SU-DHL-6 (cell line): ENCODE measurements at regions not wholly inside any gene's neighbourhood (a gene's known extent, or its start where the extent isn't known, plus 50 kb on each side); places are given as distances from the start of the nearest gene placed in this dataset.

Source experiments
- H2AFZ ChIP-seq: fragments of 200-600 bp; sonication (generic); 2 replicates; pipeline ENCODE4 v1.6.1; 2014; ENCODE audit warnings: low read depth, mild to moderate bottlenecking, moderate library complexity, mixed read lengths, antibody characterized with exemption, low read length; ENCODE audit not compliant: severe bottlenecking
- H3F3A ChIP-seq: fragments of 200-600 bp; shearing (Covaris generic); 2 replicates; pipeline ENCODE4 v1.6.0; 2016; ENCODE audit warnings: antibody characterized with exemption, mild to moderate bottlenecking; ENCODE audit not compliant: insufficient read depth
- H3K27ac ChIP-seq: fragments of 200-600 bp; sonication (generic); 2 replicates; pipeline ENCODE4 v1.5.1; 2016; ENCODE audit warnings: low read depth, mild to moderate bottlenecking, low read length, moderate library complexity, mixed read lengths
- H3K27me3 ChIP-seq: fragments of 200-600 bp; sonication (generic), shearing (Covaris generic); 2 replicates; pipeline ENCODE4 v1.6.0; 2014; ENCODE audit warnings: mild to moderate bottlenecking, low read length
- H3K36me3 ChIP-seq: fragments of 200-600 bp; sonication (generic); 2 replicates; pipeline ENCODE4 v1.6.1; 2014; ENCODE audit warnings: mild to moderate bottlenecking, low read length, mixed read lengths
- H3K4me2 ChIP-seq: fragments of 300-600, 200-600 bp; shearing (Covaris generic), sonication (generic); 2 replicates; pipeline ENCODE4 v1.6.0; 2014; ENCODE audit warnings: low read length, low read depth, mild to moderate bottlenecking; ENCODE audit not compliant: poor library complexity, severe bottlenecking
- H3K4me3 ChIP-seq: fragments of 200-600 bp; sonication (generic); 2 replicates; pipeline ENCODE4 v1.5.1; 2014; ENCODE audit warnings: antibody characterized with exemption, low read length, mild to moderate bottlenecking, mixed read lengths; ENCODE audit not compliant: insufficient read depth, poor library complexity, severe bottlenecking
- H3K79me2 ChIP-seq: fragments of 200-600 bp; sonication (generic); 2 replicates; pipeline ENCODE4 v1.6.1; 2014; ENCODE audit warnings: mild to moderate bottlenecking, low read length, moderate library complexity; ENCODE audit not compliant: insufficient read depth
- H3K9ac ChIP-seq: fragments of 200-600 bp; sonication (generic); 2 replicates; pipeline ENCODE4 v1.7.0; 2014; ENCODE audit warnings: mild to moderate bottlenecking, low read length
- H3K9me2 ChIP-seq: fragments of 200-600 bp; sonication (generic); replicated peaks from 2 replicates; pipeline ENCODE4 v1.6.1; 2014; ENCODE audit warnings: low read length; ENCODE audit not compliant: insufficient read depth
- H3K9me3 ChIP-seq: fragments of 200-600 bp; sonication (generic); 2 replicates; pipeline ENCODE4 v1.6.1; 2014; ENCODE audit warnings: low read length, mixed read lengths; ENCODE audit not compliant: insufficient read depth
- H4K20me1 ChIP-seq: fragments of 200-600 bp; sonication (generic); 2 replicates; pipeline ENCODE4 v1.6.1; 2014; ENCODE audit warnings: low read depth, mild to moderate bottlenecking, antibody characterized with exemption, low read length, moderate library complexity, mixed read lengths
- EZH2phosphoT487 ChIP-seq: fragments of 200-600 bp; sonication (generic), shearing (Covaris generic); conservative IDR thresholded peaks from 2 replicates; pipeline ENCODE4 v1.6.1; 2018; ENCODE audit warnings: mild to moderate bottlenecking, antibody characterized with exemption, low read length, moderate library complexity, mixed read lengths
- TF ChIP-seq, protein P1 (sequence below): fragments of 200-600 bp; sonication (generic); IDR thresholded peaks from one replicate; pipeline ENCODE4 v1.5.1; 2017; ENCODE audit warnings: antibody characterized with exemption, mild to moderate bottlenecking, low read length, moderate library complexity; ENCODE audit not compliant: insufficient read depth, poor library complexity, severe bottlenecking

DNA sequence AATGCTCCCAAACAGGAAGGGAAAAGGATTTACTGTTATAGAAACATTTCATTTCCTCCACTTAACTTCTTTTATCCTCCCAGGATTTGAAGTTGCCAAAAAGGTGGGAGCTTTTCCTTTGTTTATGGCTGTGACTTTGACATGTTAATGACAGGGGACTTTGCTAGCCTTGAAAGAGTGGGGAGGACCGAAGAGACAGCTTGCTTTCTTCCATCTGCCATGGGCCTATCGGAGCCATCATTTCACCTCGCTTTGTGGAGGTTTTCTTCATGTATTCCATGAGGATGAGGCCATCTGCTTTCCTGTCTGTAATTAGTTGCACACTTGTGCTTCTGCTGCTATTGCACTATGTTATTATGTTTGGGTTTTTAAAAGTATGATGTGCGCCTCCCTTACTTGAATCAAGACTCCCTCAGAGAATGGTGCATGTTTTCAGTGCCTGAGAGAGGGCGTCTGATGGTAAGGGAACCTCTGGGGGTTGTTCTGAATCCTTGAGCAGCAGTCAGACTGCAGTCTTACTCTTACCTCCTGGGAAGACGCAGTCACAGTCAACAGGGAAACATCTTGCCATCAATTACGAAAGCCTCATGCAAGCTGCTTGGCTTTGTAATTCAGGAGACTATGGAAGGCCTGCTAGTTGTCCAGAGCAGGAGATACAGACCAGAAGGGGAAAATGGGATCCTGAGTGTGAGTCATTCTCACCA is 173.3 kb upstream of the MGAT5 start:
- H2AFZ ChIP-seq, result no peak overlapping the region
- no peak overlapping the region for H3K4me3 ChIP-seq
- H3K9me2 ChIP-seq, result no peaks in the 10 kb centered on the region
- no peak for TF ChIP-seq EZH2phosphoT487
- TF ChIP-seq, protein P1, sequence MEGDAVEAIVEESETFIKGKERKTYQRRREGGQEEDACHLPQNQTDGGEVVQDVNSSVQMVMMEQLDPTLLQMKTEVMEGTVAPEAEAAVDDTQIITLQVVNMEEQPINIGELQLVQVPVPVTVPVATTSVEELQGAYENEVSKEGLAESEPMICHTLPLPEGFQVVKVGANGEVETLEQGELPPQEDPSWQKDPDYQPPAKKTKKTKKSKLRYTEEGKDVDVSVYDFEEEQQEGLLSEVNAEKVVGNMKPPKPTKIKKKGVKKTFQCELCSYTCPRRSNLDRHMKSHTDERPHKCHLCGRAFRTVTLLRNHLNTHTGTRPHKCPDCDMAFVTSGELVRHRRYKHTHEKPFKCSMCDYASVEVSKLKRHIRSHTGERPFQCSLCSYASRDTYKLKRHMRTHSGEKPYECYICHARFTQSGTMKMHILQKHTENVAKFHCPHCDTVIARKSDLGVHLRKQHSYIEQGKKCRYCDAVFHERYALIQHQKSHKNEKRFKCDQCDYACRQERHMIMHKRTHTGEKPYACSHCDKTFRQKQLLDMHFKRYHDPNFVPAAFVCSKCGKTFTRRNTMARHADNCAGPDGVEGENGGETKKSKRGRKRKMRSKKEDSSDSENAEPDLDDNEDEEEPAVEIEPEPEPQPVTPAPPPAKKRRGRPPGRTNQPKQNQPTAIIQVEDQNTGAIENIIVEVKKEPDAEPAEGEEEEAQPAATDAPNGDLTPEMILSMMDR, result no peak
- H4K20me1 ChIP-seq, result no peaks in the 10 kb centered on the region
- no peaks in the 10 kb centered on the region for H3K36me3 ChIP-seq
- H3K9me3 ChIP-seq, result peaks cover 10% of the 10 kb centered on the region; the same call in 1 of the 2 replicates
- no peaks in the 10 kb centered on the region for H3F3A ChIP-seq
- no peak overlapping the region for H3K27ac ChIP-seq
- H3K9ac ChIP-seq, result no peak overlapping the region
- no peaks in the 10 kb centered on the region for H3K27me3 ChIP-seq
- H3K4me2 ChIP-seq, result no peak overlapping the region
- no peaks in the 10 kb centered on the region for H3K79me2 ChIP-seq

DNA sequence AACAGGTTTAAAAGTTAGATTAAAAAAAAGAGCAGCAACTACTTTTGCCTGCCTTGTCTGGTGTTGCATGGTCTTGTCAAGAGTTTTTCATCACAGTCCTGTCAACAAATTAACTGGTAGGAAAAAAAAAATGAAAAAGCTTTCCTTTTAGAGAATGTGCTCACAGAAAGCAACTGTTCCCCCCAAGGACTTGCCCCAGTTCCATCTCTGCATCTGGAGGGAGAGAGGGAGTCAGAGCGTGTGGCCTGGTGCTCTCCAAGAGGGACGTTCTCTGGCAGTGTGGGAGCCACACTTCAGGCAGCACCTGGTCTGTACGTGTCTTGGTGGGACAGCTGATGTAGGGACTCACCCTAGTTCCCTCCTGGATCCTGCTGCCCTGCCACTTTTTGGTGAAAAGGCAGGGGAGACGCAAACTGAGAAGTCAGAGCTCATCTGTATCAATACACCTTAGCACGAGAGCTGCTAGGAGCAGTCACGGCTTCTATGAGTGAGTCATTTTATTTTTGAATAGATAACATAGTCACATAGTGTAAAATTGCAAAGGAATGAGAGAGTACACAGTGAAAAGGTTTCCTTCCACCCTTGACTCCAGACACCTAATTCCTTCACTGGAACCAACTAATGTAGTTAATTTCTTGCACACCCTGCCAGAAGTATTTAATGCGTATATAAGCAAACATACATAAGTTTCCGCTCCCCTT is 172.5 kb upstream of the MGAT5 start:
- no peaks in the 10 kb centered on the region for H4K20me1 ChIP-seq
- TF ChIP-seq EZH2phosphoT487, result no peak
- TF ChIP-seq, protein P1, result no peak
- H3K9me2 ChIP-seq, result no peaks in the 10 kb centered on the region
- no peak overlapping the region for H3K4me2 ChIP-seq
- no peak overlapping the region for H2AFZ ChIP-seq
- H3K4me3 ChIP-seq, result no peak overlapping the region
- H3F3A ChIP-seq, result no peaks in the 10 kb centered on the region
- no peak overlapping the region for H3K27ac ChIP-seq
- H3K9ac ChIP-seq, result no peak overlapping the region
- H3K9me3 ChIP-seq, result peaks cover 2% of the 10 kb centered on the region; the same call in 1 of the 2 replicates
- no peaks in the 10 kb centered on the region for H3K79me2 ChIP-seq
- no peaks in the 10 kb centered on the region for H3K36me3 ChIP-seq
- no peaks in the 10 kb centered on the region for H3K27me3 ChIP-seq

DNA sequence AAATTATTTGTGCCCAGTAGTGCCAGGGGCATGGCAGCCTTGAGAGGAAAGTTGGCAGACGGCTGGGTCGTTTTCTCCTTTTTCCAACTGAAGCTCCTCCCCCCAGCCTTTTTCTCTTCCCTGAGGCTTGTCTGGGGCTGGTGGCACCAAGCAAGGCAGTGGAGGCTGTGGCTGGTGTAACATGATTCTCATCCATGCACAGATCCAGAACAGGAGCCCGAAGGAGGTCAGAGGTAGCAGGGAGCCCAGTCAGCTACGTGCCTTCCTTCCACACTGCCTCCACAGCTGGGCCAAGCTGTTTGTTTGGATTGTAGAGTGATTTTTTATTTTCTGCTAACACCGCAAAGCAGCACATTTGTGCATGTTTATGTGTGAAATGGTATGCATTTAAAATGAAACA is 170.3 kb upstream of the MGAT5 start:
- no peak overlapping the region for H3K4me3 ChIP-seq
- no peaks in the 10 kb centered on the region for H4K20me1 ChIP-seq
- TF ChIP-seq, protein P1, result no peak
- TF ChIP-seq EZH2phosphoT487, result no peak
- no peak overlapping the region for H3K4me2 ChIP-seq
- H2AFZ ChIP-seq, result no peak overlapping the region
- H3K9ac ChIP-seq, result no peak overlapping the region
- no peaks in the 10 kb centered on the region for H3K79me2 ChIP-seq
- no peaks in the 10 kb centered on the region for H3K27me3 ChIP-seq
- H3K9me3 ChIP-seq, result no peaks in the 10 kb centered on the region
- H3K9me2 ChIP-seq, result no peaks in the 10 kb centered on the region
- no peak overlapping the region for H3K27ac ChIP-seq
- H3K36me3 ChIP-seq, result no peaks in the 10 kb centered on the region
- H3F3A ChIP-seq, result no peaks in the 10 kb centered on the region
